Lung microvascular endothelial cell (primary cell): ENCODE measurements at regions not wholly inside any gene's neighbourhood (a gene's known extent, or its start where the extent isn't known, plus 50 kb on each side); places are given as distances from the start of the nearest gene placed in this dataset.

Source experiments
- DNase-seq, 2 donors: peaks; one replicate each; pipeline versions ENCODE4 v3.0.0 to v3.0.0-alpha.2; 2010; ENCODE audit warnings: low read depth in 2 of 2

- DNase-seq, result no peak
These were observed 215.3 kb downstream of the BARX2 start for GRCh38 chr11:129590753-129591475.

- DNase-seq, result no peak
These were observed 215.9 kb downstream of the BARX2 start for GRCh38 chr11:129591527-129591926.

GRCh38 chr11:129592191-129592590, 216.5 kb downstream of the BARX2 start:
- no peak for DNase-seq

GRCh38 chr11:129593098-129593497, 217.4 kb downstream of the BARX2 start:
- no peak for DNase-seq

- no peak for DNase-seq
These were observed 219.7 kb downstream of the BARX2 start for GRCh38 chr11:129595038-129595962.

GRCh38 chr11:129596351-129596750, 219.3 kb upstream of the TMEM45B start:
- DNase-seq, result no peak

GRCh38 chr11:129598378-129598777, 217.3 kb upstream of the TMEM45B start:
- no peak for DNase-seq

- no peak for DNase-seq
These were observed 209.8 kb upstream of the TMEM45B start for GRCh38 chr11:129605815-129606214.

- no peak for DNase-seq
These were observed 206.9 kb upstream of the TMEM45B start for GRCh38 chr11:129608711-129609110.

GRCh38 chr11:129610125-129610524, 205.5 kb upstream of the TMEM45B start:
- DNase-seq, result no peak

- DNase-seq, result no peak
These were observed 205.1 kb upstream of the TMEM45B start for GRCh38 chr11:129610545-129610944.

GRCh38 chr11:129611661-129612446, 203.8 kb upstream of the TMEM45B start:
- DNase-seq, result no peak

- no peak for DNase-seq
These were observed 203.1 kb upstream of the TMEM45B start for GRCh38 chr11:129612447-129612961.

GRCh38 chr11:129613071-129613470, 202.6 kb upstream of the TMEM45B start:
- no peak for DNase-seq

GRCh38 chr11:129614256-129614944, 201.2 kb upstream of the TMEM45B start:
- no peak for DNase-seq

- no peak for DNase-seq
These were observed 197.5 kb upstream of the TMEM45B start for GRCh38 chr11:129618046-129618569.

GRCh38 chr11:129620237-129621104, 195.2 kb upstream of the TMEM45B start:
- DNase-seq, result no peak

- DNase-seq, result no peak
These were observed 189.7 kb upstream of the TMEM45B start for GRCh38 chr11:129625930-129626329.

- no peak for DNase-seq
These were observed 184.4 kb upstream of the TMEM45B start for GRCh38 chr11:129631201-129631600.

- DNase-seq, result no peak
These were observed 178.7 kb upstream of the TMEM45B start for GRCh38 chr11:129636926-129637325.
